Activated CD4-positive, CD25-positive, alpha-beta regulatory T cell (primary cell): ENCODE measurements at regions not wholly inside any gene's neighbourhood (a gene's known extent, or its start where the extent isn't known, plus 50 kb on each side); places are given as distances from the start of the nearest gene placed in this dataset.
"Not testable (repeated sequence)": the region's sequence is repeated elsewhere in the genome, so short reads cannot be mapped to it uniquely, and the experiment has no call there.

Source experiments
- DNase-seq, 4 experiments: peaks; one replicate each; lab custom pipeline; 2025; lab: John Stamatoyannopoulos, UW

GRCh38 chr9:75780185-75780584, 110.3 kb upstream of the PCSK5 start:
- no peak for DNase-seq

- no peak for DNase-seq
These were observed 102.4 kb upstream of the PCSK5 start for GRCh38 chr9:75788006-75788634.

GRCh38 chr9:75797085-75797580, 93.3 kb upstream of the PCSK5 start:
- DNase-seq: no peak

DNA sequence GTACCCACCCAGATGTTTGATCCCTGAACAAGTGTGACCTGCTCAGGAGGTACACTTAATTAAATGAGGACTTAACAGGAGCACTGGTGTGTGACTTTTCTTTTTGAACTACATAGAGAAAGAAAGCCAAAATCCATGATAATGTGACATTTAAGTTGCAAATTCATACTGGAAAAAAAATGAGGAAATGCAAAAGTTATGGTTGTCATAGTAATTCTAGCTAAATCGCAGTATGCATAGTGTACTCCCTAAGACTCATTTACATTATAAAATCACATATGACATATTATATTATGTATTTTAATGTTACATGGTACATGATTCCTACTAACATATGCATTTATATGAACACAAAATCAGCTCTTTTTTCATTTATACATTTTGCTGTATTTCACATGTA, 92.0 kb upstream of the PCSK5 start:
- DNase-seq: no peak

- no peak for DNase-seq
These were observed 87.3 kb upstream of the PCSK5 start for GRCh38 chr9:75803130-75803529.

DNA sequence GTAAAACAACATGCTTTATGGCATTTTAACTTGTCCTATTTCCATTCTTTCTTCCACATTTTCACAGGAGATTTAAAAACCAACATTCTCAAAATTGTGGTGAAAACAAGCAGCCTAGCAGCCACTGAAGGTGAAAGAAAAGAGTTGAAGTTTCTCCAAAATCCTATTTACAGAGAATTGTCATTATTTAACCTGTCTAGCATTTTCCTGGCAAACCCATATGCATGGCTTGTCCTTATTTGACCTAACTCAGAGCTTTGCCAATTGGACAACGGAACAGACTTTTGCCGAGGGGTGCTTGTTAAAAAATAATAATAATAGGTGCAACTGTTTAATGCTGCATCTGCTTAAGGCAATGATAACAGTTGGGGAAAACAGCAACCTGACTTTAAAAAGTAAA, 80.4 kb upstream of the PCSK5 start:
- no peak for DNase-seq

DNA sequence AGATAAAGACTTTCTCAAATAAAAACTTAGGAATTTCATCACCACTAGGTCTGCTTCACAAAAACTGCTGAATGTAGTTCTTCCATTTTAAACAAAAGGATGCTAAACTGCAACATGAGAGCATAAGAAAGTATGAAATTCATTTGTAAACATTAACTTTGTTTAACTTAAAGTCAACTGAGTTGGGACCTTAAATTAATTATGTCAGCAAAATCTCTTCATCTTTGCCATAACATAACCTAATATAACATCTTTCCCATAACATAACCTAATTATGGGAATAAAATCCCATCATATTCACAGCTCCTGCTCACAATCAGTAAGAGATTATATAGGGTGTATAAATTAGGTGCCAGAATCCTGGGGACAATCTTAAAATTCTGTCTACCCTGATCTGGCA, 78.8 kb upstream of the PCSK5 start:
- DNase-seq: no peak

DNA sequence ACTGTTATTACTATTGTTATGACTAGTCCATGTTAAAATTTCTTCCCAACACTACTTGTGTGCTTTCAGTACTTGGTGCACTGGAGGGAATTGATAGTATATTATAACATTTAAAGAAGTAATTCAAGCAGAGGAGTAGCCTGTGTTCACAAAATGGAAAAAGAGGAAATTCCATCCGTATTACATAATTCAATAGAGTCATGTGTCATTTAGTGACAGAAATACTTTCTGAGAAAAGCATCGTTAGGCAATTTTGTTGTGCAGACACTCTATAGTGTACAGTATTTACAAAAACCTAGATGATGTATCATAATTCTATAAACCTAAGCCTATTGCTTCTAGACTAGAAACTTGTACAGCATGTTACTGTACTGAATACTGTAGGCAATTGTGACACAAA, 78.3 kb upstream of the PCSK5 start:
- no peak for DNase-seq

DNA sequence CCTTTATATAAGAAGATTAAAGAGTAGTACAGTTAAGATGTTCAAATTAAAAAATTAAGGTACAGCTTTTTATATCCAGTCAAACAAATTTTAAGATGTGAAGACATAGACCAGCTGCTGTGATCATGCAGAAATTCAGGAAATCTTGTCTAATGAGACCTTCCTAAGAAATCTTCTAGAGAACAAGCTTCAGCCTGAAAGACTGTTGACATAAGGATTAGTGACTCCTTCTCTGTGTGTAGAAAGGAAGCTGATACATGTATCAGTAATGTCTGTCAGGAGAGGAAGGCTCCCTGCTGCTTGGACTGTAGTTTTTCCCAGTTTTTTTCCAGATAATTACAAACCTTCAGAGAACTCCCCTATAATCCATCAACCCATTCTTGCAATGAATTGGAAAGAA, 75.8 kb upstream of the PCSK5 start:
- no peak for DNase-seq

- not testable (repeated sequence) for DNase-seq
These were observed 69.9 kb upstream of the PCSK5 start for GRCh38 chr9:75820471-75821115.

DNA sequence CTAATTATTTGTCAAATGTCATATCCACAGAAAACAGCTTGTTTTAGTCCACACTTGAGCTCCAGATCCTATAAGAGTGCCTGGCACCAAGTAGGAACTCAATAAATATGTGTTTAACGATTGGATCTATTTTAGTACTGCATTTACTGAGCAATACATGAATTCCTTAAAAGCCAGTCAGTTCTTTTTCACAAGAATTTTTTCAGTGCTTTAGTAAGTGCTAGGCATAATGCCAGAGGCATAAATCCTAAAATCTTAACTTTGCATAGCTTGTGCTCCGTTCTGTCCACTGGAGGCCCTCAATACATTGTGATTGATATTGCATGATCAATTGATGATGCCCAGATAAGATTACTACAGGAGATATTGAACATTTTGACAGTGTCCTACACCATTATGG, 67.3 kb upstream of the PCSK5 start:
- DNase-seq: no peak

GRCh38 chr9:75824816-75825568, 65.5 kb upstream of the PCSK5 start:
- no peak for DNase-seq

DNA sequence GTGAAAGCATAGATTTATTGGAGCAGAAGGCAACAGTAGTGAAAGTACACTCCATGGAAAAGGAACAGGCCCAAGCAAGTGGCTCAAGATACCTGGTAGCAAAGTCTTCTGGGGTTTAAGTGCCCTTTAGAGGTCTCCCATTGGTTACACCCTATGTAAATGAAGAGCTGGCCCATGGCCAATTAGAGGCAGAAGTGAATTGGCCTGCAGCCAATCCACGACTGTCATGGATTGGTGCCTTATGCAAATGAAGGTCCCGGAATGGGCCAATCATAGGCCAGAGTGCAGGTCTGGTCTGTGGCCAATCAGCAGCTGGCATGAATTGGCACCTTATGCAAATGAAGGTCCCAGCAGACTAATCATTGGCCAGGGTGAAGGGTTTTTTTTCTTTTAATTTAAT, 64.2 kb upstream of the PCSK5 start:
- no peak for DNase-seq

GRCh38 chr9:75830303-75830702, 60.2 kb upstream of the PCSK5 start:
- DNase-seq: no peak

GRCh38 chr9:75833778-75834177, 56.7 kb upstream of the PCSK5 start:
- DNase-seq: no peak

- no peak for DNase-seq
These were observed 55.6 kb upstream of the PCSK5 start for GRCh38 chr9:75834878-75835277.
